NCI-H82 (cell line): ENCODE measurements at regions not wholly inside any gene's neighbourhood (a gene's known extent, or its start where the extent isn't known, plus 50 kb on each side); places are given as distances from the start of the nearest gene placed in this dataset.
"Not testable (repeated sequence)": the region's sequence is repeated elsewhere in the genome, so short reads cannot be mapped to it uniquely, and the experiment has no call there.

Experiments used
- DNase-seq: peaks from one replicate; lab custom pipeline; 2025; lab: John Stamatoyannopoulos, UW

DNA sequence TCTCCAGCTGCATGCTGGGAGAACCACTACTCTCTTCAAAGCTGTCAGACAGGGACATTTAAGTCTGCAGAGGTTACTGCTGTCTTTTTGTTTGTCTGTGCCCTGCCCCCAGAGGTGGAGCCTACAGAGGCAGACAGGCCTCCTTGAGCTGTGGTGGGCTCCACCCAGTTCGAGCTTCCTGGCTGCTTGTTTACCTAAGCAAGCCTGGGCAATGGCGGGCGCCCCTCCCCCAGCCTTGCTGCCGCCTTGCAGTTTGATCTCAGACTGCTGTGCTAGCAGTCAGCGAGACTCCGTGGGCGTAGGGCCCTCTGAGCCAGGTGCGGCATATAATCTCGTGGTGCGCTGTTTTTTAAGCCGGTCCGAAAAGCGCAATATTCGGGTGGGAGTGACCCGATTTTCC, 215.0 kb downstream of the STIM2 start:
- DNase-seq: not testable (repeated sequence)

DNA sequence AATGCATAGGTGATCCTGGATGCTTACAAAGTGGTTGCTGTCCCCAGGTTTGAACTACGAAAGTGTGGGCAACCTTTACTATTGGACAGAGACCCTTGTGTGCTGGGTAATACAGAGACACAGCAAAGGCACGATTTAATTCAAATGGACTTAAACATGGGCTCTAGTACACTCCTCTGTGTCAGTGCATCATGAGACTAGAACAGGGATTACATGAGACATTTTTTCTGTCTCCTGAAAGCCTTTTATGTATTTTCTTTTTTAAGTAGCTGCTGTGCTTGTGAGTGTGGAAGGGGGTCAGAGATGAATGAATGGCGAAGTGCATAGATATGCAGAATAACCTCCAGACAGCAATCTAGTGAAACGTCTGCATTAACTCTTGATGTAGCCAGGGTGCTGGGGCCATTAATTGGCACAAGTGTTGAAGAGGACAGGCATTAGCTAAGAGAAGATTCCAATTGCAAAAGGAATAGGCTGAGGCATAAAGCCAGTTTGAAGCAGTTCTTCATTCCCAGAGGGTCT, 218.4 kb downstream of the STIM2 start:
- DNase-seq: no peak

DNA sequence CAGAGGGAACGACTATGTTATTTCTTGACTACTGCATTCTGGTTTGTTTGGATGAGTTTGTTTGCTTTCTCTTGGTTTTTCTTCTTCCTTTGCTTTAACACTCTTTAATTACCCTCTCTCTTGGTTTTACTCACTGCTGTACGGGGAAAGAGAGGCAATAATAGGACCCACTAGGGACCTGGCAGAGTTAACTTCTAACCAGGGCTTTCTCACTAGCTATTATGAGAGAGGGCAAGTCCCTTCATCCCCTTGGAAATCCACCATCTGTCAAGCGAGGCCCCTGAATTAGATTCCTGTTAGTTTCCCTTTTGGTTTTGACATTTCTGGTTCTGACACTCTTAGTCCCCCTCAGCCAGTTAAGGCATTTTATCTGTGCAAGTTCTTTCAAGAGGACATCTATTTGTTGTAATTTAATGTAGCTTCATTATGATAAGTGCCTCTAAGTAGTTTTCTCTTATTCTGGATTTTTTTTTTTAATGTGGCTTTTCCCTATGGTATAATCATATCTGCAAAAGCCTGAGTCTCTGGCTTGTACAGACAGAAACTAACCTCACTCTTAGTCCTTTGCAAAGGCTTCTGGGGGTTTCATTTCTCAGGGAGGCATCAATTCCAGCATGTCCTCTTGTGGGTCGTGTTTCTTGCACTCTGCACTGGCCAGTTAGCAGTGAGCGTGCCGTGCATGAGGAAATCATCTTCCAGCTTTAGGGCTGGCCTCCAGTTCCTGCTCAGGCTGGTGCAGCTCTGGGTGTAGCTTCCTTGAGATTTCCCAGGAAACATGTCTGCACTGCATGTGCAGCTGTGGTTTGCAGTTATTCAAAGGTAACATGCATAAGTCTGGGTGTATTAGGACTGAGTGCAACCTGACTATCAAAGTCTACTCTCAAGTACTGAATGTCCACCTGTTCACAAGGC, 221.3 kb downstream of the STIM2 start:
- no peak for DNase-seq

DNA sequence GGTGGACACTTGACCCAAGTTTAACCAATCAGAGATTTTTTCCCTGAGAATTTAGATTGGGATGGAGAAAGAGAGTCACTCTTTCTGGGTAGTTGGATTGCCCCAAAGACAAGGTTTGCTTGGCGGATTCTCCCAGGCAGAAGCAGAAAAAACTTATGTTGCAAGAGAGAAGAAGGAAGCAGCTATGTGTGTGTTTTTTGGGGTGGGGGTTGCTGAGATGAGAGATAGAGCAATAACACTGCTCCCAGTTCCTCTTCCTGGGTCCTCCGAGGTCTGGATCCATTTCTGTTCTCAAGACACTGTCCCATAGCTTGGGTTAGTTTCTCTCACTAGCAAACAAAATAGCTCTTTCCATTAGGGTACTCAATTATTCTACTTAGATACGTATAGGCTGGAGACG, 222.1 kb downstream of the STIM2 start:
- DNase-seq: no peak

DNA sequence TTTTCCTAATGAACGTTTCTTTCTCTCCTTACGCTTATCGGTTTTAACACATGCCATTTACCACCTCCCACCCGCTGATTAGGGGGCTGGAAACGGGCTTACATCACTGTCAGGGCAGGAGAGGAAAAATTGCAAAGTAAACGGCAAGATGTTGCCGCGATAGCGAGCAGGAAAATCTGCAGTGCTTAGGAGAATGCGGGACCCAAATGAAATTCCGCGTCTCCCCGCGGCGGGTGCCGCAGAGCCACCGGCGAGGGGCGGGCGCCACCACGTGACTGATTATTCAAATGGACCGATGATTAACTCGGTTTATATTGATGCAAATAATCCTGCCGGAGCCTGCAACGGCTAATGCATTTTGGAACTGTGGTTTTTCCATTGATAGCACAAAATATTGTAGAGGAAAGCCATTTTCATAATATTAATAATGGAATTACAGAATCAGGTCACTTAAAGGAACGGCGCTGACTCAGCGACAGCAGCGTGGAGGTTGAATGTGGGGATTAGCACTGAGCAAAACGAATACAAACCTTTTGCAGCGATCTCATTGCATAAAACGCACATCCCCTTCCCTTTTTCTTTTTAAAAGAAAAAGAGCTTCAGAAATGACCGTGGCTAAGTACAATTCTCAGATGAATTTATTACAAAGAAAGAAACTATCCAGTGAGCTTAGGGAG, 224.2 kb downstream of the STIM2 start:
- DNase-seq: peak; percentile 68

DNA sequence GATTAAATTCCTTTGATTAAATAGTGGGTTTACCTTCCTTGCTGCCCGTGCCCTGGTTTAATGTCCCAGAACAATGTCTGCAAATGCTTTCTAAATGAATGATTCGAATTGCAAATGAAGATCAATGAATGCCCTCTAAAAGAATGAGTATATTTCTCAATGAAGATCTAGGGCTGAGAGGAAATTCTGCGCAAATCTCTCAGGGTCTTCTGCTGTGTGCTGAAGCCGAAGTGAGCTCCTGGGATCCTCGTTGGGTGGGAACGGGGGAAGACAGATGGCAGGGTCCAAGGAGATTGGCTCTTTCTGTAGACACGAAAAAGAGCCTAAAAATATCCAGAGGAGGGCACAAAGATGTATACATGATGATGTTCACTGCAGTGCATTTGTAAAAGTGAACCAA, 224.8 kb downstream of the STIM2 start:
- DNase-seq: no peak

DNA sequence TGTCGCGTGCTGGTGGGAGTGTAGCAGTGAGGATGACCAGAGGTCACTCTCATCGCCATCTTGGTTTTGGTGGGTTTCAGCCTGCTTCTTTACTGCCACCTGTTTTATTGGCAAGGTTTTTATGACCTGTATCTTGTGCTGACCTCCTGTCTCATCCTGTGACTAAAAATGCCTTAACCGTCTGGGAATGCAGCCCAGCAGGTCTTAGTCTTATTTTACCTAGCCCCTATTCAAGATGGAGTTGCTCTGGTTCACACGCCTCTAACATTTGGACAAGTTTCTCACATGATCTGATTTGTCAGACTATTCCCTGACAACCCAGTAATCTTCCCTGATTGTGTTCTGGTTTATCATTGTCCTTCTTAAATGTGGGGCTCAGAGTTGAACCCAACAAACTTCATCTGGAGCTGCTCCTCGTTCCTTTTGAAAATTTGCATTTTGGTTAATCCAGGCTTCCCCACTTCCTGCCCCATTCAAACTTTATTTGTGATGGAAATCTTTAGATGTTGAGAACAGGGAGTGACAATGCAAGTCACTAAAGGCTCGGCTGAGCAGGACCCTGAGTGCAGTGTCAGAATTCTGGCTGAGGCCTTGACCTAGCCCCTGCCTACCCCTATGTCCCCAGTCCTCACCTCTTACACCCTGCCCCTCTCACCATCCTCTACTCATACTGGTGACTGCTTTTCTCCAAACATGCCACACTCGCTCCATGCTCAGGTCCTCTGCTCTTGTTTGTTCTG, 226.8 kb downstream of the STIM2 start:
- DNase-seq: no peak

DNA sequence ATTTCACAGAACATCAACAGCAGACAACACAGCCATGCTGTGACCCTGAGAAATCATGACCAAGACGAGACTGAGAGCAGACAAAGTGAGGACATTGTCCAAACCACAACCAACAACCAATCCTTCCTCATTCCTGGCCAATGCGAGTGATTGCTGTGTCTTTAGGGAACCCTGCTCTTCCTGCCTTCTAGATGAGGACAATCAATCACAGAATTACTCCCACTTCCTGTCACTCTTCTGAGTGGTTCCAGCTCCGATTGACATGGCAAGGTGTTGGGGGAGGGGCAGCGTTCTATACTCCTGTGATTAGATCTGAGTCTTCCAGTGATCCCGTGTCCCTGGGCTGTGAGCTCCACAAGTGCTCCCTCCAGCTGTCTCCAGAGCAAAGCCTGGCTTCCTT, 227.8 kb downstream of the STIM2 start:
- peak; percentile 15 for DNase-seq

DNA sequence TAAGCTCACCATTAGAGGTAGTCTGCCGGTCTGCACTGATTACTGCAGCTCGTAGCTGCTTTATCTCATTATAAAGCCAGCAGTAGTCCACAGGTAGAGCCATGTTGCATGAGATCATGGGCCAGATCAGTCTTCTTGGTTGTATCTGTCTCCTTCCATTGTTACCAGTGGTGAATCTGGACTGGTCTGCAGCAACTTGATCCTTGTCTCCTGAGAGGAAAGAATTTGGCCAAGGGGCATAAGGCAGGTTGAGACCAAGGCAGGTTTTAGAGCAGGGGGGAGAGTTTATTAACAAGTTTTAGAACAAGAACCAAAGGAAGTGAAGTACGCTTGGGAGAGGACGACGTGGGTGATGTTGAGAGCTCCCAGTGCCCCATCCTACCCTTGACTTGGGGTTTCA, 228.5 kb downstream of the STIM2 start:
- no peak for DNase-seq

DNA sequence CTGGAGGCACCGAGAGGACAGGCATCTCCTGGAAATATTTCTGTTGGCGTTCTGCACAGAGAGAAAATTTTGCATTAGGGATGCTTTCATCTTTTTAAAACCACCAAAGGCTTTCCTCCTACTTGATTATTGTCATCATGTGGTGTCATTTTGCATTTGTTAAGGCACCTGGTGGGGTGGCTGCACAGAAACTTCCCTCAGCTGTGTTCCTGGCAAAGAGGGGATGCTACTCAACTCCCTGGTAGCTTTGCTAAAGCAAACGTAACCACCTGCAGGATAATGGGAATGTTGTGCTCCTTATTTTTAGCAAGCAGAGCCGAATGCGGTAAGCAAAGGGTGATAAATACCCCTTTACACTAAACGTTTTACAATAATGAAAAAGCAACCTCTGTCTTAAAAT, 229.8 kb downstream of the STIM2 start:
- no peak for DNase-seq

DNA sequence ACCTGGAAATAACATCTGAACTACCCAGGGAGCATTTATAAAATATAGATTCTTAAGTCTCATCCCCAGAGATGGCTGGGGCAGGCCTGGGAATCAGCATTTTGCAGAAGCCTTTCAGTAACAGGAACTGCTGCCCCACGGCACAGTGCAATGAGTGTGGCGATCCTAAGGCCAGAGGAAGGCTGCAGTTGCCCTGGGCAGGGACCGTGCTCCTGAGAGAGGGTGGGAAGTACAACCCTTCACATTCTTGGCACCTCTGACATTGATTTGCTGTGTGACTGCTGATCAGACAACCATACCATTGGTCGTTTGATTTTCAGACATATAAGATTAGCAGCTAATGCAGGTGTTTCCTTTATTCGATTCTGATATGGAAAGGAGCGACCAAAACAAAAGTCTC, 233.6 kb downstream of the STIM2 start:
- DNase-seq: no peak

DNA sequence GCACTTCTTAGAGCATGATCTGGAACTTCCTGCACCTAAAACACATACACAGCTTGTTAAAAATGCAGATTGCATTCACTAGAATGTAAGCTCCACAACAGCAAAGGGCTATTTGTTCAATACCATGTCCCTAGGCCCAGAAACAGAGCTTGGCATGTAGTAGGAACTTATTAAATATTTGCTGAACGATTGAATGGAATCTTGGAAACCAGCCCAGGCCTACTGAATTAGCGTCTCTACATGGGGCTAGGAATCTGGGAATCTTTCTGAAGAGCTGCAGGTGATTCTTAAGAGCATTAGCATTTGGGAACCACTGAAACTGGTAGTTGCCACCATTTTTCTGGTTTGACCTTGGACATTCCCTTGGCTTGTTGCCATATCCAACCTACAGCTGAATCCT, 234.1 kb downstream of the STIM2 start:
- no peak for DNase-seq

DNA sequence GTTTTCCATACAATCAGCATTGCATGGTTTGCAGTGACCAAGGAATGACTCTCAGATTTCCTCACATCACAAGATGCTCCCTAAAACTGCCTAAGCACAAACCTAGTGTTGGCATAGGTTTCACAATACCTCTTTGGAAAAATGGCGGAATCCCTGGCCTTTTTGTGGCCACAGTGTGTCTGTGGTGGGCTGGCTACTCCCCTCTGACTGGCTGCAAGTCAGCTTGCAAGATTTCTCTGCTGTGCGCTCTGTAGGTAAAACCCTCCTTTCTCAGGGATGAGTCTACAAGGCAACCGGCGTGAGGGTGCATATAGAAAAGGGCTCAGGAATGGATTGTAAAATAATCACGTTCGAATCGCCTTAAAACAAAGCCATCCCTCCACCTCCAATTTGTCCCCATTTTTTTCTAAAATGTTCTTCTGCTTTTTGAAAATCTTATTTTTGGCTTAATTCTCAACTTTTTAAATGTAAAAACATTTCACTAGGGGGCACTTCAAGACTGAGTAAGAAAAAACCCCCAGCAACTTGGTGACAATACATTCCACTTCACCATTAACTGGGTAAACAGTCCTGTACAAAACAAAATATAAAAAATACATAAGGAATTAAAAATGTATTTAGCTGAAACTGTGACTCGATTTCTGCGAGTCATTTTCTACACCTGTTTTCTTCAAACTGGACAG, 235.6 kb downstream of the STIM2 start:
- no peak for DNase-seq

DNA sequence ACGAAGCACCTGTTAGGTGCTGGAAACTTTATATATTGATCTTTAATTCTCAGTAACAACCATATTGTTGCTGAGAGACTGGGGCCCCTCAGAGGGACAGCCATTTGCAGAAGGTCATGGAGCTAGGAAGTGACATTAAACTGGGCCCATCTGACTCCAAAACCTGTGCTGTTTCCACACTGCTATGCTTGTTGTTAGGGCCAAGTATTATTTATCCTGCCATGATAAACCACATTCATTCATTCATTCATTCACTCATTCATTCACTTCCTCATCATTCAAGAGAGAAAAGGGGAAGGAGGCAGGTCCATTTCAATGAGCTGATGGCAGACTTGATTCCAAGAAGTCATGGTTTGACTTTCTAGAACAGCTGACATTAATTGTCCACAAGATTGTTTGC, 237.4 kb downstream of the STIM2 start:
- DNase-seq: no peak

DNA sequence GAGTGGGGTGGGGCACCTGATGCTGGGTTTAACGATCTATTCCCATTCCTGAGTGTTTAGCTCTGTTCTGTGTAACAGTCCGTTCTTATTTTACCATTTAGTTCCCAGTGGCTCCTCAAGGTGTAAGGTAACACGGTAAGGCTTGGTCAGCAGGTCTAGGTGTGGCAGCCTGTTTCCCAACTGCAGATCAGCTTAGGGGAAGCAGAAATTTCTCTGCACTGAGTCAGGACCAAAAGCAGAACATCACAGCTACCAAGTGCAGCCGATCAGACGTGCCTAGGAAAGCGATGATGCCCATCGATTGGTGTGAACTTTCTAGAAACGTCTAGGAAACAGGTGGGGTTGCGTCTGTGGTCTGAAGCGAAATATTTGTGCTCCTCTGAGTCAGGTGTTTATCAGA, 240.1 kb downstream of the STIM2 start:
- no peak for DNase-seq

DNA sequence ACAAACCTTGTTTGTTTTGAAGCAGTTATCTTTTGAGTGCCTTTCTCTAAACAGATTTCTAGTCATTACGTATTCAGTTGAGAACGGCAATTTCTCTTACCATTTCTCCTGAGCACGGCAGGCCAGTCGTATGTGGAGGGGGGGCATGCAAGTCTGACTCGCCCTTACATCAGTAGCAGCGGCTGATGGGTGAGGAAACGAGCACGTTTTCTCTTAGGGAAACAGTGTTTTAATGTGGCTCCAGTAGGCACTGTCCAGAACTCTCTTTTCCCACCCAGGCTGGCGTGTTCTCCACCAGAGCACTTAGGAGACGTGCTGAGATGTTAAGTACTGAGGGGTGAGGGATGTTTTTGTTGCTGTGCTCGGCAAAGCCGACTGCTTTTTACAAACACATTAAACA, 240.5 kb downstream of the STIM2 start:
- DNase-seq: no peak

DNA sequence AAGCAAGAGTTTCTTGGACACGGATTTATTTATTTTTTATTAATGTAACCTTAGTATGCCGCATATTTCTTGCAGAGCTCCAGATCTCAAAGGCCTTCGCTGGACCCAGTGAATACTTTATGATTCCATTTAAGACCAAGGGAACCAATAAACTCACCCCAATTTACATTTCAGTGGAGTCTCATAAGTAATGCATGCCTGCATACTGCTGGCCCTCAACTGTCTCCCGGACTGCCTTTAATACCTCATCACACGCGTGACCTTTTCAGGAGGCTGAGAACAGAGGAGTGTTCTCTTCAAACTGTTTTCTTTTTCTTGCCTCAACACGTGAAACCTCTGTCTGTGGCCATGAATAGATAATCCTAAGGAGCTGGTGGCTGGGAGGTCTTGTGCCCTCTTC, 240.9 kb downstream of the STIM2 start:
- DNase-seq: no peak

DNA sequence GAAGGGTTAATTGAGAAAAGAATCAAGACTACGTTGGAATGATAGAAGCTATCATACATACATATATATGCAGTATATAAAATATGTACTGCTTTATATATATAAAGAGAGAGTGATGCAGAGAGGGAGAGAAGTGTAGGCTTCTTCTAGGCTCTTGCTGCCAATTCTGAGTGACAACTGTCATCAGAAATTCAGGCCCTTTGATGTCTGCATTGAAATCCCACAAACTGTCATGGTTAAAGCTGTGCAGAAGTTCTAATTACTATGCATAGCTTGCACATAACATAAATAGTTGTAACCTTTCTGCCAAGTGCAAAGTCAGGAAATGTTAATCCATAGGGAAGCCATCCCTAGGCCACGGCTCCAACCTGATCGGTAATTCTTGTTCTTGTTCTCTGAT, 251.0 kb downstream of the STIM2 start:
- no peak for DNase-seq

DNA sequence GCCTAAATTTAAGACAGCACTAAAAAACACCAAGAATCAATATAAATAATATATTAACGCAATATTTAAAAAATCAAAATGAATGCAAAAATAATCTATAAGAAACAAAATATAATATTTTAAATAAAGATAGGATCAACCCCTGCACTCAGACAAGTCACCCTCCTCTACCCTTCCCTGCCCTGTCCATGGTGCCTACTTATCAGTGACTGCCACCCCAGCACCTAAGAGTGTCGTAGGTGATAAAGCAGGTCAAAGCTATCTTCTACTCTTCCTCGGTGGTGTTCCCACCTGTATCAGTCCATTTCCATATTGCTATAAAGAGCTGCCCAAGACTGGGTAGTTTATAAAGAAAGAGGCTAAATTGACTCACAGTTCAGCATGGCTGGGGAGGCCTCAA, 251.9 kb downstream of the STIM2 start:
- no peak for DNase-seq

DNA sequence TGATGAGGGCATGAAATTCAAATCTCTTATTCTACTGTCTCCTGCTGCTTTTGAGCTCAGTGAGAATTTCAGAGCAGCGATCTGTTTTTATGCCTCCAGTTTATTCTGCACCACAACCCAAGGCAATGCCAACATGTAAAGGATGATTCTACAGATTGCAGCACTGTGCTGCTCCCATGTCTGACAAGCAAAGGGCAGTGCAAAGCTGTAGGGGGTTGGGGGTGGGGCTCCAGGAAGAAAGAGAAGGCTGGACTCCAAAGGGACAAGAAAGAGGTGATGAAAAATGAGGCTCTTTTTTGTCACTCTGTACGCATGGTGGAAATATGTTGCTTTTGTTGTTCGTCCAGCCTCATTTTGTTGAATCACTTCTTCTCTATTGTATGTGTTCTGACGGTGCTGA, 254.6 kb downstream of the STIM2 start:
- no peak for DNase-seq

DNA sequence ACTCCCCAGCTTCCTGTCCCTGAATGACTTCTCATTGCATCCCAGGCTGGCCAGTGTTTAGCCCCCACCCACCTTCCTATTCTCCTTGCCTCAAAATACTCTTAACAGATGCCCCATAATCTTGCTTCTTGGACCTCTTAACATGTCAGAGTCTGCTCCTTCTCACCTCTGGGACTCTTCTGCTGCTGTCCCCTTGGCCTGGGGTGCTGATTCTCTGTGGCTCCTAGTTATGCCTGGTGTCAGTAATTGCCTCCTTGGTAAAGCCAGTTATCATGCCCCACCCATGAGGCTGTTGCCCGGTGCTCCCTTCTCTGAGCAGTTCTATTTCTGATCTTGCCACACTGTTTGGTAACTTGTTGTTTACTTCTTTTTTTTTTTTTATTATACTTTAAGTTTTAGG, 256.8 kb downstream of the STIM2 start:
- DNase-seq: no peak

DNA sequence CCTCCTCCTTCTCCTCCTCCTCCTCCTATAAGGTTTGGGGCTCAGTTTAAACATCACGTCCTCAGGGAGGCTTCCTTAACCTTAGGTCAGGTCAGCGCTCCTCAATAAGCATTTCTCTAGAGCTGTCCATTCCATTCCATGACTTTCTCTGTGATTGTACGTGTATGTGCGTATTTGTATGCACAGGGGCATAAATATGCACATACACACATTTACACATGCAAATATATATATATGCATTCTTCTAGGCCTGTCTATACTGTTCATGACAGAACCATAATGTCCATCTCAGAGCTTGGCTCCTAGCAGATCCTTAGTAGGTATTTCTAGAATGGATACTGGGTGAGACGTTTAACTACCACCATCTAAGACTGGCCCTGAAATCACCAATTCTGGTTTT, 258.6 kb downstream of the STIM2 start:
- DNase-seq: no peak
